Amniotic stem cell (primary cell): ENCODE measurements at regions not wholly inside any gene's neighbourhood (a gene's known extent, or its start where the extent isn't known, plus 50 kb on each side); places are given as distances from the start of the nearest gene placed in this dataset.
"Not testable (repeated sequence)": the region's sequence is repeated elsewhere in the genome, so short reads cannot be mapped to it uniquely, and the experiment has no call there.

Source experiments
- DNase-seq: peaks from one replicate; lab custom pipeline; 2025; lab: John Stamatoyannopoulos, UW

DNA sequence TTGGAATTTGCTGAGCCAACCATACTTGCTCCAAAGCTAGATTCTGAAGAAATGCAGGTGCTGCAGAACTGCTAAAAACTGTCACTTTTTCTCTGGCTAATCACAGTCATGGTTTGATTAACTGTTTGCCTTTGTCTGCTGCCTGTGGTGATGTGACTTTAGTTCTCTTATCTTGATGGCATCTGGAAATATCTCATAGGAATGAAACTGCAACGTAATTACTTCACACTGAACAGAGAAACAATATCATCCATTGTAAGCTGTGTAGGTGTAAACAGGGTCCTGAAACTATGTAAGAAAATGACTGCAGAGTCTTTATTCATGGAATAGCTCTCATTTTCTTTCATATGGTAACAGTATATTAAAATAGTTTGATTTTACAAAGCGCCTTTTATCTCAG is 721.9 kb upstream of the HS3ST5 start:
- no peak for DNase-seq

- no peak for DNase-seq
Measured at GRCh38 chr6:115060581-115060980, 717.8 kb upstream of the HS3ST5 start.

GRCh38 chr6:115058414-115059211 is 715.8 kb upstream of the HS3ST5 start:
- DNase-seq = no peak

GRCh38 chr6:115055579-115055978 is 712.8 kb upstream of the HS3ST5 start:
- no peak for DNase-seq

DNA sequence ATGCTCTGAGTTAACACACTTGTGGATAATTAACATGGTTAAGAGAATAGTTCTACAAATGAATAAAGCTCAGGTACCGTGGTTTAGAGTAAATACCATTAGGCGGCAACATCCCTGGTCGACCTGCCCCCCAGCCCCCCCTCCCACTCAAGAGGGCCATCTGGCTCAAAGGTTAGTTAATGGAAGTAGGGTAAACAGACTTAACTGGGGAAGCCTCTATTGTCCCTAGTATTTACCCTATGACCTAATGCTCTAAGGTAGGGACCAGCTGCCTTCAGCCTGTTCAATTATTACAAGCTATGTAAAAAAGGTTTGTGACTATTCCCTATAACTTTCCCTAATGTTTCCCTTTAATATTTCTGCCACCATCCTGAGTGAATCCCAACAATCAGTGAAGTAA is 711.4 kb upstream of the HS3ST5 start:
- not testable (repeated sequence) for DNase-seq

GRCh38 chr6:115053169-115053860 is 710.5 kb upstream of the HS3ST5 start:
- no peak for DNase-seq

GRCh38 chr6:115016593-115016992 is 673.8 kb upstream of the HS3ST5 start:
- DNase-seq = no peak

DNA sequence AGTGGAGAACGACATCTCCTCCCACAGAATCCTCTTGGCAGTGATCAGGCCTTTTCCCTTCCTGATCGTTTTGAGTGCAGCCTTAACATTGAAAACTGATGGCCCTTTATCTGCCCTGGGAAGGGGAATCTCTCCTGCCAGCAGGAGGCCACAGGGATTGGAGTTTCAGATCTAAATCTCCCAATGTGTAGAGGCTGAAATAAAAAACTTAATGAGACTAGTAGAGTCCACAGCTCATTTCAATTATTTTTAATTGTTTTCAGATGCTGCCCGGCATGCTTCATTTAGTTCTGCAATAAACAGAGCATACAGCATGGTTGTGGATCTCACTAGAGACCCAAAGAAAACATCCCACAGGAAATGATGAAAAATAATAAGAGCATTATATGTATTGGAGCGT is 662.2 kb upstream of the HS3ST5 start:
- DNase-seq = no peak

DNA sequence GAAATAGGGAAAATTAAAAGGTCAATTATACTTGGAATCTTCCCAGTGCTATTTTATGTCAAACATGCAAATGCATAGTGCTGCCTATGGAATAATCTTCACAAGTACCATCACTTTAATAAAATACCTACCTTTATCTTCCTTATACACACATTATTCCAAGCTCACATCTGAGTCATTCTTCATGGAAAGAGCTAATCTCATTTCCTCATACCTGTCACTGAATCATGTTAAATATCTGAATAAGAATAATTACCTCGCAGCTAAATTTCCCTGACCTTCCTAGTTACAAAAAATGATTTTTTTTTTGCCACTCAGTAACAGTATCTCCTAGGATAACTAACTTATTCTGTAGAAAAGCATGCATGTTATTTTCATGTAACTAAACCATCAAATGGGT is 661.4 kb upstream of the HS3ST5 start:
- DNase-seq = no peak

DNA sequence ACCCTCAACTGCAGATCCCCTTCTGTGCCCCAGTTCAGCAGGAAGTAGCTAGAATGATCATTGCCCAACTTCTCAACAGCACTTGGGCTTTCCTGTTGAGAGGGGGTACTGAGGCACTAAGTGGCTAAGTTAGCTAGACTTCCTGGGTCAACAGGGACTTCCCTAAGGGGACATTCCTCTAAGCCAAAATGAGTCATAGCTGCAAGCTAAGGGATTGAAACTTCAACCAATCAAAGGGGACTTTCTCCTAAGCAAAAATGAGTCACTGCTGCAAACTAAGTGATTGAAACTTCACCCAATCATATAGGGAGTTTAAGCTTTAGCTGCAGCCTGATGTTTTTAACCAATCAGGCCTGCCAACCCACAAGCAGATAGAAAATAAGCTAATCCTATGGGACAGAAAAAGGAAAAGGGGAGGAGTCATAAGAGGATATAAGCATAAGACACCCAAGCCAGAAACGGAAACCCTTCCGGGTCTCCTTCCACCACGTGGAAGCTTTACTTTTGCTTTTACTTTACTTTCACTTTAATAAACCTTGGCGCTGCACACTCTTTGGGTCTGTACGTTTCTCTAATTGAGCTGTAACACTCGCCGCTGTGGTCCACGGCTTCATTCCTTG is 659.0 kb upstream of the HS3ST5 start:
- no peak for DNase-seq

GRCh38 chr6:115000736-115001135 is 657.9 kb upstream of the HS3ST5 start:
- DNase-seq = no peak

- no peak for DNase-seq
Measured at GRCh38 chr6:114998492-114998891, 655.7 kb upstream of the HS3ST5 start.

GRCh38 chr6:114997813-114998292 is 655.0 kb upstream of the HS3ST5 start:
- DNase-seq = no peak

- no peak for DNase-seq
Measured at GRCh38 chr6:114995526-114995925, 652.7 kb upstream of the HS3ST5 start.

DNA sequence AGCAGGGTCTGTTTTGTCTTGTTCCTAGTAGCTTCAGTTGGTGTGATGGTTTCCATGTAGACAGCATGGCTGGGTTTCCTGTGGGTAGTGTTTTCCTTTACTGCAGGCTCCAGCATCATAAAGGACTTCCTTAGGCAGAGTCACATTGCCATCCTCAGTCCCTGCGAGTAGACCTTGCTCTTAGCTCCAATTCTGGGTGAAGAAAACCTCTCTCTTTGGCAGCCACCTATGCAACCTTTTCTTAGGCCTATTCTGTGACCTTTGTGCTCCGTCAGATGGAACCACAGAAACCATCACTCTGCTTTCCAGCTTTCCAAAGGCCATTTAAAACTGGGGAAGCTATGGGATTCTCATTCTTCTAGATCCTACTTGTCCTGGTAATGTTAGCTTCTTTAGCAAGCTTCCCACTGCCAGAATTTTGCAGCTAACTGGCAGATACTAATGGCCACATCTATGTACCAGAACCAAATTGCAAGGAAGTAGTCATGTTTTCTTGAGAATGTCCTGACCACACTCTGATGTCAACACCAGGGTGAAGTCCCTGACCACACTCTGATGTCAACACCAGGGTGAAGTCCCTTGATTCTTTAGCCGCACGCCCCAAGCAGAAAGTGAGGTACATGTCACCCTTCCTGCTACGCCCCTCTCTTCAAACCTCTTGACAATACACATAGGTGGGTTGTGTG is 646.6 kb upstream of the HS3ST5 start:
- DNase-seq = no peak

DNA sequence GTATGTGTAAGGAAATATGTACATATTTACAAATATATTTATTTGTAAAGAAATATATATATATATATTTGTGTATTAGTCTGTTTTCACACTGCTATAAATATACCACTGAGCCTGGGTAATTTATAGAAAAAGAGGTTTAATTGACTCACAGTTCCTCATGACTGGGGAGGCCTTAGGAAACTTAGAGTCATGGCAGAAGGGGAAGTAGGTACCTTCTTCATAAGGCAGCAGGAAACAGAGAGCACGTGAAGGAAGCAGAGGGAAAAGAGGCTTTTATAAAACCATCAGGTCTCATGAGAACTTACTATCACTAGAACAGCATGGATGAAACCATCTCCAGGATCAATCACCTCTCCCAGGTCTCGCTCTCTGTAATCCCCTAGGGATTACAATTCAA is 644.5 kb upstream of the HS3ST5 start:
- no peak for DNase-seq

DNA sequence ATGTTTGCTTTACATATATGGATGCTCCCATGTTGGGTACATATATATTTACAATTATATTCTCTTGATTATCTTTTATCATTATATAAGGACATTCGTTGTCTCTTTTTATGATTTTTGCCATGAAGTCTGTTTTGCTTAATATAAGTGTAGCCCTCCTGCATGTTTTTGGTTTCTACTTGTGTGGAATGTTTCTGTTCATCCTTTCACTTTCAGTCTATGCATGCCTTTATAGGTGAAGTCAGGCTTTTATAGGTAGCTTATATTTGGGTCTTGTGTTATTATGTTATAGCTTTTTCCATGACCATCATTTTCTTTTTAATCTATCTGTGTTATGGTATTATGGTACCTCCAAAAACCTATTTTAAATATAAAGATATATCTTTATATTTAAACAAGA is 612.5 kb upstream of the HS3ST5 start:
- no peak for DNase-seq

DNA sequence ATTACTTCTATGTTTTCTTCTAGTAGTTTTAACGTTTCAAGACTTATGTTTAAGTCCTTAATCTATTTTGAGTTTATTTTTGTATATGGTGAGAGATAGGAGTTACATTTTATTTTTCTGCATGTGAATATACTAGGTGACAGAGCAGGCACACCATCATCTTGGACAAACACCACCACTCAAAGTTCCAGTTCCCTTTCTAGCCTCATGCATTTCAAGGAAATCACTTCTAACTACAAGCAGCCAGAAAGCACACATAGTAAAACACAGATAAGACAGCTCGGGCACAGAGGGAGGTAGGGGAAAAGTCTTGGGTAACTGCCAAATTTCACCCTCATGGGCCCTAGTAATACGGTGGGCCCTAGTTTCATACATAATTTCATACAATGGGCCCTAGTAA is 609.4 kb upstream of the HS3ST5 start:
- no peak for DNase-seq

- no peak for DNase-seq
Measured at GRCh38 chr6:114945392-114945791, 602.6 kb upstream of the HS3ST5 start.

- DNase-seq = no peak
Measured at GRCh38 chr6:114941078-114941477, 598.3 kb upstream of the HS3ST5 start.

DNA sequence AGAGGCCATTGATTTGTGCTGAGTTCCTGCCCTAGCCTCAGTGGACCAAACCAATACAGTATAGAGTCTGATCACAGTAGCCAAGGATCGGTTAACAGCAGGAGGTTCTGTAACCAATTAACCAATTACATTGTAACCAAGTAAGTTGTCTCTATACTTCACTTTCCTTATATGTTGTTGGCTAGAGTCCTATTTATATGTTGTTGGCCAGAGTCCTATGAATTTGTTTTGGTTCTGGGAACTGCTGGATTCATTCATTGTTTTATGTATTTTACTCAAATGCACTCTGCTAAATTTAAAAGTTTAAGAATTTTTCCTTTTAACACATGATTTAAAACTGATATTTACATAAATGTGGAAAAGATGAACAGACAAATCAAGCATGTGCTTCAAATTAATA is 597.4 kb upstream of the HS3ST5 start:
- DNase-seq = no peak

GRCh38 chr6:114939630-114940029 is 596.8 kb upstream of the HS3ST5 start:
- DNase-seq = no peak

DNA sequence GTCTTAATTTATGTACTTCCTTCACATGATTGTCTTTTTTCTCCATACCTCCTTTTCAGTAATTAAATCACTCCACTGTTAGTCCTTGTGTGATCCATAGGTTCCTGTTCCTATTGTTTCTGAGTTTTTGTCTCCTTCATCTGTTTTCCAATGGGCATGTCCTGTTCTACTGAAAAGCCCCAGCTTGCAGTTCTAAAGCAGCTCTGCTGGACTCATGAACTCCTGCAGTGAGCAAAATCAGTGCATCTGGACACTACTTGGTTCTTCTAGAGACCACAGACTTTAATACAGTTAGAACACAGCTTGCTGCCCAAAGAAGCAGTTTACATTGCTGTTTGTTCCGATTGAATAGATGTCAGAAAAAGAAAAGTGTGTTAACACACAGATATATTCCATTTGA is 593.3 kb upstream of the HS3ST5 start:
- no peak for DNase-seq
